Mesothelial cell of epicardium (in vitro differentiated cells): ENCODE measurements at regions not wholly inside any gene's neighbourhood (a gene's known extent, or its start where the extent isn't known, plus 50 kb on each side); places are given as distances from the start of the nearest gene placed in this dataset.

ENCODE experiments used
- DNase-seq, 2 experiments: peaks; one replicate each; pipeline ENCODE4 v3.0.0; 2021; ENCODE audit warnings: low spot score in 2 of 2; ENCODE audit not compliant: unreplicated experiment in 2 of 2
- H3K27ac Mint-ChIP-seq: 2 replicates; pipeline ENCODE4 v1.8.0; 2021; ENCODE audit warnings: mixed read lengths
- H3K27me3 Mint-ChIP-seq: 2 replicates; pipeline ENCODE4 v1.8.0; 2021; ENCODE audit warnings: low read depth, mixed read lengths
- H3K36me3 Mint-ChIP-seq: 2 replicates; pipeline ENCODE4 v1.8.0; 2021; ENCODE audit warnings: mixed read lengths
- H3K4me1 Mint-ChIP-seq: 2 replicates; pipeline ENCODE4 v1.8.0; 2021; ENCODE audit warnings: mixed read lengths
- H3K4me3 Mint-ChIP-seq: 2 replicates; pipeline ENCODE4 v1.8.0; 2021; ENCODE audit warnings: mild to moderate bottlenecking, moderate library complexity, mixed read lengths
- H3K9me3 Mint-ChIP-seq: 2 replicates; pipeline ENCODE4 v1.8.0; 2021; ENCODE audit warnings: mixed read lengths
- TF ChIP-seq, protein P1 (sequence below): fragments of 200-600 bp; sonication (generic); IDR thresholded peaks from one replicate; pipeline ENCODE4 v1.5.0; 2021; ENCODE audit warnings: antibody characterized with exemption; ENCODE audit not compliant: unreplicated experiment

DNA sequence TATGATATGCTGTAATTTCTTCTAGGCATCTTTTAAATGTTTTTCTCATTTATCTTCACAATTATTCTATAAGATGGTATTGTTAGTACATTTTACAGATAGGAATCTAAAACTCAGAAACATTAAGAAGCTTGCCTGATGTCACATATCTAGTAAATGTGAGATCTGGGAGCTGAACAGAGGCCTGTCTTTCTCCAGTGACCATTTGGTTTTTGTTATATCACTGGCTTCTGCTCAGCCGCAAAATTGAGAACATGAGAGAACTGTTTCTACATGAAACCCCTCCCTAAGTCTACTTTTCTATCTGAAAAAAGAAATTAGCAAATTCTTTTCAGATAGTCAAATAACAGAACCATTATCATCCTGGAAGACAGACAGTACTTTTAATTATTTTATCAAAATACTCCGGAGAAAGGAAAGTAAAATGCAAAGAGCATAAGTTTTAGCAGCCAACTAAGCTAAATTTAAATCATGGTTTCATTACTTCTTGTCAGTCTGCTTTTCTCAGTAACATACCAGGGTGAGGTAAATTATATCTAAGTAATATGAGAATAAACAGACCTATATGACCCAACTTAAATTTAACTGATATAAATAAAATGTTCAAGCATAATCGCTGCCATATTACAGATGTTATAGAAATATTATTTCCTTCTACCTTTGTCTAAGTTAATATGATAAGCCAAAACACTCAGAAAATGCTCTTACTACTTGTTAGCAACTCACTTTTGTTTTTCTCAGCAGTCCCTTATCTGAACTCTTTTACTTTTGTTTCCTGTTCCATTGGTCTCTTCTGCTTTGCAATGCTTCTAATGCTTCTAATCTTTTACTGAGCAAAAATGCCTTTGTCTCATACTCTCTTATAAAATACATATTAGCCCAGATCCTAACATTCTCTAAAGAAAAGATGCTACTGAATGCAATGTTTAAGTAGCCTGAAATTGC, 68.0 kb upstream of the MBNL1 start:
- Mint-ChIP-seq H3K27ac (peak overlapping the region; percentile 70), H3K27me3 (no peaks in the 10 kb centered on the region), H3K4me3 (no peak overlapping the region), H3K36me3 (no peaks in the 10 kb centered on the region), H3K9me3 (no peaks in the 10 kb centered on the region), H3K4me1 (peaks cover 19% of the 10 kb centered on the region)
- TF ChIP-seq, protein P1, sequence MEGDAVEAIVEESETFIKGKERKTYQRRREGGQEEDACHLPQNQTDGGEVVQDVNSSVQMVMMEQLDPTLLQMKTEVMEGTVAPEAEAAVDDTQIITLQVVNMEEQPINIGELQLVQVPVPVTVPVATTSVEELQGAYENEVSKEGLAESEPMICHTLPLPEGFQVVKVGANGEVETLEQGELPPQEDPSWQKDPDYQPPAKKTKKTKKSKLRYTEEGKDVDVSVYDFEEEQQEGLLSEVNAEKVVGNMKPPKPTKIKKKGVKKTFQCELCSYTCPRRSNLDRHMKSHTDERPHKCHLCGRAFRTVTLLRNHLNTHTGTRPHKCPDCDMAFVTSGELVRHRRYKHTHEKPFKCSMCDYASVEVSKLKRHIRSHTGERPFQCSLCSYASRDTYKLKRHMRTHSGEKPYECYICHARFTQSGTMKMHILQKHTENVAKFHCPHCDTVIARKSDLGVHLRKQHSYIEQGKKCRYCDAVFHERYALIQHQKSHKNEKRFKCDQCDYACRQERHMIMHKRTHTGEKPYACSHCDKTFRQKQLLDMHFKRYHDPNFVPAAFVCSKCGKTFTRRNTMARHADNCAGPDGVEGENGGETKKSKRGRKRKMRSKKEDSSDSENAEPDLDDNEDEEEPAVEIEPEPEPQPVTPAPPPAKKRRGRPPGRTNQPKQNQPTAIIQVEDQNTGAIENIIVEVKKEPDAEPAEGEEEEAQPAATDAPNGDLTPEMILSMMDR = no peak
- DNase-seq = no peak

DNA sequence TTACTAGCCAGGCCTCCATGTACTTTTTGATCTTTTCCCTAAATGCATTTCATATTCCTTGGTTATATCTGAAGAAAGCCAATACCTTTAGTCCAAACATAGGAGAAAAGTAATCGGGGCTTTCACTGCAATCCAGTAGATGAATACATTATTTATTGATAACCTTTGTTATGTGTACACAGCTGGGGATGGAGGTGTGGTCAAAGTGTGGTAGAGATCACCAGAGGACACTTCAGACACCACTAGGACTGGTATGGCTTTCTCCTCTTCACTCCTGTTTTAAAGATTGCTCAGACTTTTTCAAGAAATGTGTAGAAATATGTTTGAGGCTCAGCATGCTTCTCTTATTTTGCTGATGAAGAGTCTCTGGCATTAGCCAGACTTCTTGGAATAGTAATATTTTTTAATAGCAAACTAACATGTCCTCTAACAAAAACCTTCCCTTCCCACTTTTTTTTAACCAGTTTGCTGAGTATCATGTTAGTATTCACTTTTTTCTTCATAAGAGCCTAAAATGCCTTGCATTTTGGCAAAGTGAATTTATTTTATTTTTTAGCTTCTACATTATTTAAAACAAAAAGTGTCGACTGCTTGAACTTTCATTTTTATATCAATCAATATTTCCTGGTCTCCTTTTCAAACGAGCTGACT, 65.6 kb upstream of the MBNL1 start:
- Mint-ChIP-seq H3K9me3 (no peaks in the 10 kb centered on the region), H3K27ac (no peak overlapping the region), H3K36me3 (no peaks in the 10 kb centered on the region), H3K4me3 (no peak overlapping the region), H3K27me3 (no peaks in the 10 kb centered on the region), H3K4me1 (peaks cover 19% of the 10 kb centered on the region)
- TF ChIP-seq, protein P1 = no peak
- no peak for DNase-seq

DNA sequence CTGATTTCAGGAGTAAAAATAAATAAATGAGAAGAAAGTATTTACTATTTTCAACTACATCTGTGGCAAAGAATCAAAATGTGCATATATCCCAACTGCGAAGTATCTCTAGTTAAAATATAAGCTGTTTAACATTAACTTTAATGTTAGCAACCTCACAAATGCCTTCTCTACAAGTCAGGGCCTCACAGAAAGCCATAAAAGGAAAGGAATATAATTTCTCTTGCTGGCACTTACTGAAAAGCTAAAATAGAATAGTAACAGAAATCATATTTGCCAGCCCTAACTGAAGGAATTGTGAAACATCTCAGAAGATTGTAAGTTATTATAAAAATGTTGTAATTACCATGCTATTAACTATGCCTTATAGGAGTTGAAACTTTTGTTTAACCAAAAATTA, 65.1 kb upstream of the MBNL1 start:
- peaks cover 19% of the 10 kb centered on the region for H3K4me1 Mint-ChIP-seq
- DNase-seq = no peak

DNA sequence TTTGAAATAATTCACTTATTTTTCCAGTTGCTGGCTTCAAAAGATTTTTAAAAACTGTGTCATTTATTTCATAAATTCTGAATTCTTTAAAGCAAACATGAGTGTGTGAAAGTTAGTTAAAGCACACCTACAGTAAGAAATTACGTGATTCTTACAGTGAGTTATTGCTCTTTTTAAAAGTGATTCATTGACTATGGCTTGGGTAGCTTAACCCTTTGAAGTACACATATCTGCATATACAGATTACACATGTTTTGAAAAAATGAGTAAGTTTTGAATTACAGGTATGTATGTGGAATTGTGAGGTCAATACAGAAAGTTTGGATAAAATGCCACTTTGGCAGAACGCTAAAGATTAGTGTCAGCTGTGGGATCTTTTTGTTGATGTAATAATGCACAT, 64.5 kb upstream of the MBNL1 start:
- H3K27me3 Mint-ChIP-seq = no peaks in the 10 kb centered on the region
- H3K27ac Mint-ChIP-seq = no peak overlapping the region
- peaks cover 19% of the 10 kb centered on the region for H3K4me1 Mint-ChIP-seq
- TF ChIP-seq, protein P1 = no peak
- H3K4me3 Mint-ChIP-seq = no peak overlapping the region
- H3K9me3 Mint-ChIP-seq = no peaks in the 10 kb centered on the region
- DNase-seq = no peak
- H3K36me3 Mint-ChIP-seq = no peaks in the 10 kb centered on the region

More for the DNA sequence above, 65.1 kb upstream of the MBNL1 start:
- TF ChIP-seq, protein P1 = no peak
- no peak overlapping the region for H3K4me3 Mint-ChIP-seq
- H3K27ac Mint-ChIP-seq = no peak overlapping the region
- no peaks in the 10 kb centered on the region for H3K36me3 Mint-ChIP-seq
- H3K27me3 Mint-ChIP-seq = no peaks in the 10 kb centered on the region
- no peaks in the 10 kb centered on the region for H3K9me3 Mint-ChIP-seq

DNA sequence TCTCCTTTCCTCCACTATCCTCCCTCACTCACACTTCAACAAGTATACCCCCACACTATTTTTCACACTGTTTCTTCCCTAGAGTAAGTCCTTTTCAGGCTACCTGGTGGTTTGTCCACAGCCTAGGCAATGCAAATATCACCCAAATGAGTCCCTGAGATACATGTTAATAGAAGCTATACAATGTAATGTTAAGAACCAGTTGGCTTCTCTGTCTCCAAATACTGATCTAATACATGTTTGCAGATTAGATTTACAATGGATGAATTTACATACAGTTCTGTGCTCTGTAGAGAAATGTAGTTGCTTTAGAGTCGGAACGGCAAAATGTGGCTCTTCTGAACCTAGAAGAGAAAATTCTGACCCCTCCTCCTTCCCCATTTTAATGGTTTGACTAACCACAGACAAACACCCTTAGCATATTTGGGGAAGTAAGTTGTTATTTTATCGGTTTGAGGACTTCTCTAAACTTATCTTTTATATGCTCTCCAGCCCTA, 63.6 kb upstream of the MBNL1 start:
- H3K27me3 Mint-ChIP-seq = no peaks in the 10 kb centered on the region
- no peak for DNase-seq
- H3K27ac Mint-ChIP-seq = no peak overlapping the region
- TF ChIP-seq, protein P1 = no peak
- H3K9me3 Mint-ChIP-seq = no peaks in the 10 kb centered on the region
- no peaks in the 10 kb centered on the region for H3K36me3 Mint-ChIP-seq
- peaks cover 17% of the 10 kb centered on the region for H3K4me1 Mint-ChIP-seq
- H3K4me3 Mint-ChIP-seq = no peak overlapping the region
